ENCODE measurements at regions not wholly inside any gene's neighbourhood (a gene's known extent, or its start where the extent isn't known, plus 50 kb on each side); places are given as distances from the start of the nearest gene placed in this dataset.
"Not testable (repeated sequence)": the region's sequence is repeated elsewhere in the genome, so short reads cannot be mapped to it uniquely, and the experiment has no call there.

DNA sequence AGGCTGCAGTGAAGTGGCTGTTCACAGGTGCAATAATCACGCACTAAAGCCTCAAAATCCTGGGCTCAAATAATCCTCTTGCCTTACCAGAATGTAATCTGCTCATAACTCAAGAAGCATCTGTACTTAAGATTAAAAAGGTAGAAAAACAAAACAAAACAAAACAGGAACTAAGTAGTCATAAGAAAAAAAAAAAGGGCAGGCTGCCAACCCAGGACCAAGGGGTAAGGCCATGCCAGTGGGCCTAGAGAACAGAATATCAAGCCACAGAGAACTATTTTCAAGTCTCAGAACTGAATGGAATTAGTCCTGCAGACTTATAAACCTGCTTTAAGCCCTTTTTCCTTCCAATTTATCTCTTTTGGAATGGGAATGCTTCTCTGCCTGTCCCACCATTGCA lies 64.8 kb upstream of the TBC1D3K start:
- Mint-ChIP-seq H3K4me3 (ENCODE audit: unreplicated experiment) (no peak overlapping the region), H3K27ac (ENCODE audit: unreplicated experiment) (no peak overlapping the region), H3K36me3 (ENCODE audit: insufficient read depth, unreplicated experiment) (no peaks in the 10 kb centered on the region), H3K9me3 (ENCODE audit: unreplicated experiment) (peaks cover 38% of the 10 kb centered on the region), H3K4me1 (ENCODE audit: low read depth, unreplicated experiment) (no peaks in the 10 kb centered on the region), H3K27me3 (ENCODE audit: insufficient read depth, unreplicated experiment) (no peaks in the 10 kb centered on the region)
- Histone ChIP-seq H3K4me1 (no peaks in the 10 kb centered on the region), H3K36me3 (ENCODE audit: control insufficient read depth, insufficient read depth, low read length) (no peaks in the 10 kb centered on the region), H3K9me3 (peaks cover 8% of the 10 kb centered on the region; the same call in 1 of the 2 replicates), H3K4me3 (ENCODE audit: low read depth, low read length) (no peak overlapping the region), H3K27me3 (replicated peaks; ENCODE audit: control insufficient read depth, insufficient read depth, low read length) (no peaks in the 10 kb centered on the region)
- ChIA-PET CTCF (no interaction called here), POLR2A (no interaction called here)
- intact Hi-C loops (cut with micrococcal nuclease; ENCODE audit: unreplicated experiment), result no loop called here
- TF ChIP-seq, protein P1, sequence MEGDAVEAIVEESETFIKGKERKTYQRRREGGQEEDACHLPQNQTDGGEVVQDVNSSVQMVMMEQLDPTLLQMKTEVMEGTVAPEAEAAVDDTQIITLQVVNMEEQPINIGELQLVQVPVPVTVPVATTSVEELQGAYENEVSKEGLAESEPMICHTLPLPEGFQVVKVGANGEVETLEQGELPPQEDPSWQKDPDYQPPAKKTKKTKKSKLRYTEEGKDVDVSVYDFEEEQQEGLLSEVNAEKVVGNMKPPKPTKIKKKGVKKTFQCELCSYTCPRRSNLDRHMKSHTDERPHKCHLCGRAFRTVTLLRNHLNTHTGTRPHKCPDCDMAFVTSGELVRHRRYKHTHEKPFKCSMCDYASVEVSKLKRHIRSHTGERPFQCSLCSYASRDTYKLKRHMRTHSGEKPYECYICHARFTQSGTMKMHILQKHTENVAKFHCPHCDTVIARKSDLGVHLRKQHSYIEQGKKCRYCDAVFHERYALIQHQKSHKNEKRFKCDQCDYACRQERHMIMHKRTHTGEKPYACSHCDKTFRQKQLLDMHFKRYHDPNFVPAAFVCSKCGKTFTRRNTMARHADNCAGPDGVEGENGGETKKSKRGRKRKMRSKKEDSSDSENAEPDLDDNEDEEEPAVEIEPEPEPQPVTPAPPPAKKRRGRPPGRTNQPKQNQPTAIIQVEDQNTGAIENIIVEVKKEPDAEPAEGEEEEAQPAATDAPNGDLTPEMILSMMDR (IDR thresholded peaks at IDR 0.05; ENCODE audit: insufficient read depth in 1 of 2, low read depth in 1 of 2, low read length in 1 of 2, severe bottlenecking in 1 of 2, unreplicated experiment in 1 of 2), result no peak
- BruUV-seq (replicated peaks), result no TSS peak
- no peak for DNase-seq

DNA sequence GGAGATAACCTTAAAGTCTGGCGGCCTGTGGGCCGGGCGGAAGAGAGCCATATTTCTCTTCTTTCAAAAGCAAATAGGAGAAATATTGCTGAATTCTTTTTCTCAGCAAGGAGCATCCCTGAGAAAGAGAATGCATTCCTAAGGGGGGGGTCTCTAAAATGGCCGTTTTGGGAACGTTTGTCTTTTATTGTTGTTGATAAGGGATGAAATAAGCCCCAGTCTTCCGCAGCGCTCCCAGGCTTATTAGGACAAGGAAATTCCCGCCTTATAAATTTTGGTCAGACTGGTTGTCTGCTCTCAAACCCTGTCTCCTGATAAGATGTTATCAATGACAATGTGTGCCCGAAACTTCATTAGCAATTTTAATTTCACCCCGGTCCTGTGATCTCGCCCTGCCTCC lies 65.8 kb upstream of the TBC1D3K start:
- H3K27me3 ChIP-seq (replicated peaks; ENCODE audit: control insufficient read depth, insufficient read depth, low read length); H3K4me1 Mint-ChIP-seq (ENCODE audit: low read depth, unreplicated experiment); H3K27ac Mint-ChIP-seq (ENCODE audit: unreplicated experiment); H3K36me3 ChIP-seq (ENCODE audit: control insufficient read depth, insufficient read depth, low read length); H3K4me3 ChIP-seq (ENCODE audit: low read depth, low read length); DNase-seq; H3K36me3 Mint-ChIP-seq (ENCODE audit: insufficient read depth, unreplicated experiment); H3K4me1 ChIP-seq; H3K9me3 ChIP-seq; BruUV-seq (replicated peaks); intact Hi-C loops (cut with micrococcal nuclease; ENCODE audit: unreplicated experiment); H3K4me3 Mint-ChIP-seq (ENCODE audit: unreplicated experiment); POLR2A ChIA-PET; H3K27me3 Mint-ChIP-seq (ENCODE audit: insufficient read depth, unreplicated experiment); CTCF ChIA-PET: not testable (repeated sequence)
- H3K9me3 Mint-ChIP-seq (ENCODE audit: unreplicated experiment), result peaks cover 38% of the 10 kb centered on the region

DNA sequence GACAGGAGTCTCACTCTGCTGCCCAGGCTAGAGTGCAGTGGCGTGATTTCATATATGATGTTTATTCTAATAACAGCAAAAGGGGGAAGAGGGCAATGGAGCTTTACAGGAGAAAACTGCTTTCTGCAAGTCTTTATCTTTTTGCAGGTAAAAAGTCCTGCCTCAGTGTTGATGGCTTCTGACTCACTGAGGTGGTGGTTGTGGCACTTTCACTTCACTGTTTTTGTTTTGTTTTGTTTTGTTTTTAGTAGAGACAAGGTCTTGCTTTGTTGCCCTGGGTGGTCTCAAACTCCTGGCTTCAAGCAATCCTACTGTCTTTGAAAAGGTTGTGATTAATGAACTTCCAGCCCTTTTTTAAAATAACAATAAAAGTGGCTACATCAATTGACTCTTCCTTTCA lies 68.0 kb upstream of the TBC1D3K start:
- peaks cover 38% of the 10 kb centered on the region for H3K9me3 Mint-ChIP-seq (ENCODE audit: unreplicated experiment)
- TF ChIP-seq, protein P1 (IDR thresholded peaks at IDR 0.05; ENCODE audit: insufficient read depth in 1 of 2, low read depth in 1 of 2, low read length in 1 of 2, severe bottlenecking in 1 of 2, unreplicated experiment in 1 of 2), result no peak

DNA sequence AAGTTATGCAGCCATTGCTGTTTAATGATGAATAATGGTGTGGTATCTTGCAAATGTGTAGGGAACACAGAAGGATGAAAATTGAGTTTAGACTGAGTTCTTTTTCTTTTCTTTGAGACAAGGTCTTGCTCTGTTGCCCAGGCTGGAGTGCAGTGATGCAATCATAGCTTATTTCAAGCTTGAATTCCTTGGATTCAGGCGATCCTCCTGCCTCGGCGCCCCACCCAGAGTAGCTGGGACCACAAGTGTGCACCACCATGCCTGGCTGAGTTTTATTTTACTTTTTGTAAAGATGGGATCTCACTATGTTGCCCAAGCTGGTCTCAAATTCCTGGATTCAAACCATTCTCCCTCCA lies 74.6 kb upstream of the TBC1D3K start:
- ChIA-PET POLR2A (no interaction called here), CTCF (no interaction called here)
- intact Hi-C loops (cut with micrococcal nuclease; ENCODE audit: unreplicated experiment), result no loop called here
- no peak overlapping the region for H3K4me3 ChIP-seq (ENCODE audit: low read depth, low read length)
- TF ChIP-seq, protein P1 (IDR thresholded peaks at IDR 0.05; ENCODE audit: insufficient read depth in 1 of 2, low read depth in 1 of 2, low read length in 1 of 2, severe bottlenecking in 1 of 2, unreplicated experiment in 1 of 2), result no peak
- H3K9me3 Mint-ChIP-seq (ENCODE audit: unreplicated experiment), result no peaks in the 10 kb centered on the region
- H3K27me3 ChIP-seq (replicated peaks; ENCODE audit: control insufficient read depth, insufficient read depth, low read length), result no peaks in the 10 kb centered on the region
- 0 out of 2 replicates have a peak, but pooled peaks cover 4% of the 10 kb centered on the region for H3K9me3 ChIP-seq
- no peaks in the 10 kb centered on the region for H3K4me1 ChIP-seq
- DNase-seq, result no peak
- peaks cover 6% of the 10 kb centered on the region for H3K4me1 Mint-ChIP-seq (ENCODE audit: low read depth, unreplicated experiment)
- BruUV-seq (replicated peaks), result no TSS peak
- H3K36me3 ChIP-seq (ENCODE audit: control insufficient read depth, insufficient read depth, low read length), result no peaks in the 10 kb centered on the region; the same call in 1 of the 2 replicates
- H3K36me3 Mint-ChIP-seq (ENCODE audit: insufficient read depth, unreplicated experiment), result no peaks in the 10 kb centered on the region
- H3K27me3 Mint-ChIP-seq (ENCODE audit: insufficient read depth, unreplicated experiment), result no peaks in the 10 kb centered on the region
- H3K4me3 Mint-ChIP-seq (ENCODE audit: unreplicated experiment), result no peak overlapping the region
- no peak overlapping the region for H3K27ac Mint-ChIP-seq (ENCODE audit: unreplicated experiment)

More for the DNA sequence above, 68.0 kb upstream of the TBC1D3K start:
- Mint-ChIP-seq H3K27ac (ENCODE audit: unreplicated experiment) (no peak overlapping the region), H3K4me3 (ENCODE audit: unreplicated experiment) (no peak overlapping the region), H3K27me3 (ENCODE audit: insufficient read depth, unreplicated experiment) (no peaks in the 10 kb centered on the region), H3K4me1 (ENCODE audit: low read depth, unreplicated experiment) (no peaks in the 10 kb centered on the region), H3K36me3 (ENCODE audit: insufficient read depth, unreplicated experiment) (no peaks in the 10 kb centered on the region)
- BruUV-seq (replicated peaks), result no TSS peak
- ChIA-PET CTCF (interaction anchor here (0.7 kb wide), 1 partner anchor 19 kb away, joined by 6 read pairs; no protein-coding TSS in a partner anchor), POLR2A (no interaction called here)
- intact Hi-C loops (cut with micrococcal nuclease; ENCODE audit: unreplicated experiment), result no loop called here
- no peak for DNase-seq
- H3K4me3 ChIP-seq (ENCODE audit: low read depth, low read length), result no peak overlapping the region
- H3K9me3 ChIP-seq, result peaks cover 8% of the 10 kb centered on the region; the same call in 1 of the 2 replicates
- no peaks in the 10 kb centered on the region for H3K36me3 ChIP-seq (ENCODE audit: control insufficient read depth, insufficient read depth, low read length)
- no peaks in the 10 kb centered on the region for H3K27me3 ChIP-seq (replicated peaks; ENCODE audit: control insufficient read depth, insufficient read depth, low read length)
- no peaks in the 10 kb centered on the region for H3K4me1 ChIP-seq
